CD4-positive, alpha-beta T cell (primary cell): ENCODE measurements at regions not wholly inside any gene's neighbourhood (a gene's known extent, or its start where the extent isn't known, plus 50 kb on each side); places are given as distances from the start of the nearest gene placed in this dataset.

Experiments
- ATAC-seq: fragments of 200-7000 bp; cut with Tn5 transposase; one replicate; pipeline ENCODE4 v1.10.0; 2022; ENCODE audit warnings: mild to moderate bottlenecking; ENCODE audit not compliant: poor library complexity
- CTCF ChIA-PET: fragments of 350-600 bp; sonication (Branson Sonifier 250); formaldehyde crosslinking; loops from one replicate; lab custom pipeline; 2021; ENCODE audit warnings: antibody characterized with exemption, inconsistent platforms; lab: Charles Lee
- POLR2A ChIA-PET: fragments of 350-600 bp; sonication (Branson Sonifier 250); formaldehyde crosslinking; loops from one replicate; lab custom pipeline; 2021; ENCODE audit warnings: antibody characterized with exemption, inconsistent platforms; lab: Charles Lee
- DNase-seq, 14 experiments: peaks; one replicate each; pipeline ENCODE4 v3.0.0-alpha.2; 2013 to 2020; ENCODE audit warnings: mixed read lengths in 2 of 14
- H3K27ac ChIP-seq, 2 donors: one replicate each; pipeline versions ENCODE4 v1.5.1 to v1.7.0; 2013; ENCODE audit warnings: low read length in 2 of 2, low read depth in 1 of 2, mild to moderate bottlenecking in 1 of 2
- H3K27me3 ChIP-seq, 2 experiments: 1 replicate in 1 of 2; 2 replicates in 1 of 2; pipeline versions ENCODE4 v1.6.1 to v1.7.0; 2013; ENCODE audit warnings: low read length in 2 of 2, control low read depth in 1 of 2, mild to moderate bottlenecking in 1 of 2, moderate library complexity in 1 of 2; ENCODE audit not compliant: insufficient read depth in 2 of 2, control insufficient read depth in 1 of 2
- H3K36me3 ChIP-seq: one replicate; pipeline ENCODE4 v1.6.1; 2013; ENCODE audit warnings: low read length, control low read depth; ENCODE audit not compliant: insufficient read depth
- H3K4me1 ChIP-seq: one replicate; pipeline ENCODE4 v1.6.1; 2013; ENCODE audit warnings: low read length, control low read depth; ENCODE audit not compliant: insufficient read depth
- H3K4me3 ChIP-seq: one replicate; pipeline ENCODE4 v1.5.1; 2013; ENCODE audit warnings: mild to moderate bottlenecking, low read length, moderate library complexity
- H3K9me3 ChIP-seq, 2 experiments: 1 replicate in 1 of 2; 2 replicates in 1 of 2; pipeline versions ENCODE4 v1.6.1 to v1.7.0; 2013; ENCODE audit warnings: low read length in 2 of 2, mild to moderate bottlenecking in 2 of 2, control low read depth in 1 of 2, moderate library complexity in 1 of 2; ENCODE audit not compliant: control insufficient read depth in 1 of 2, insufficient read depth in 1 of 2
- H3K27ac Mint-ChIP-seq: one replicate; pipeline ENCODE4 v1.8.0; 2020; ENCODE audit warnings: mixed read lengths
- H3K27me3 Mint-ChIP-seq: one replicate; pipeline ENCODE4 v1.8.0; 2021; ENCODE audit warnings: mixed read lengths
- H3K36me3 Mint-ChIP-seq: one replicate; pipeline ENCODE4 v1.8.0; 2021; ENCODE audit warnings: low read depth, mixed read lengths
- H3K4me1 Mint-ChIP-seq: one replicate; pipeline ENCODE4 v1.8.0; 2021; ENCODE audit warnings: low read depth, mixed read lengths
- H3K4me3 Mint-ChIP-seq: one replicate; pipeline ENCODE4 v1.8.0; 2020; ENCODE audit warnings: mild to moderate bottlenecking, mixed read lengths
- H3K9me3 Mint-ChIP-seq: one replicate; pipeline ENCODE4 v1.8.0; 2020; ENCODE audit warnings: mixed read lengths
- intact Hi-C, 2 experiments: fragments of 100-400 bp; cut with DNase I in 1 of 2; cut with micrococcal nuclease in 1 of 2; formaldehyde crosslinking; loops; one replicate each; pipeline versions ENCODE4 v1.15.1 to v1.9.0; 2023 to 2025; cut with DNase I, micrococcal nuclease
- TF ChIP-seq, protein P1 (sequence below): fragments of 200-600 bp; IDR thresholded peaks from one replicate; pipeline ENCODE4 v1.8.0; 2022; ENCODE audit warnings: antibody characterized with exemption, mild to moderate bottlenecking

GRCh38 chr15:70505936-70506912 lies 257.1 kb downstream of the UACA start:
- Histone ChIP-seq H3K4me3 (no peak overlapping the region), H3K27me3 (no peaks in the 10 kb centered on the region), H3K4me1 (peaks cover 71% of the 10 kb centered on the region), H3K36me3 (no peaks in the 10 kb centered on the region), H3K9me3 (peaks cover 19 to 21% of the 10 kb centered on the region in 2 experiments), H3K27ac (no peak overlapping the region)
- TF ChIP-seq, protein P1, sequence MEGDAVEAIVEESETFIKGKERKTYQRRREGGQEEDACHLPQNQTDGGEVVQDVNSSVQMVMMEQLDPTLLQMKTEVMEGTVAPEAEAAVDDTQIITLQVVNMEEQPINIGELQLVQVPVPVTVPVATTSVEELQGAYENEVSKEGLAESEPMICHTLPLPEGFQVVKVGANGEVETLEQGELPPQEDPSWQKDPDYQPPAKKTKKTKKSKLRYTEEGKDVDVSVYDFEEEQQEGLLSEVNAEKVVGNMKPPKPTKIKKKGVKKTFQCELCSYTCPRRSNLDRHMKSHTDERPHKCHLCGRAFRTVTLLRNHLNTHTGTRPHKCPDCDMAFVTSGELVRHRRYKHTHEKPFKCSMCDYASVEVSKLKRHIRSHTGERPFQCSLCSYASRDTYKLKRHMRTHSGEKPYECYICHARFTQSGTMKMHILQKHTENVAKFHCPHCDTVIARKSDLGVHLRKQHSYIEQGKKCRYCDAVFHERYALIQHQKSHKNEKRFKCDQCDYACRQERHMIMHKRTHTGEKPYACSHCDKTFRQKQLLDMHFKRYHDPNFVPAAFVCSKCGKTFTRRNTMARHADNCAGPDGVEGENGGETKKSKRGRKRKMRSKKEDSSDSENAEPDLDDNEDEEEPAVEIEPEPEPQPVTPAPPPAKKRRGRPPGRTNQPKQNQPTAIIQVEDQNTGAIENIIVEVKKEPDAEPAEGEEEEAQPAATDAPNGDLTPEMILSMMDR = no peak
- Mint-ChIP-seq H3K9me3 (peaks cover 5% of the 10 kb centered on the region), H3K4me3 (no peak overlapping the region), H3K4me1 (peaks cover 65% of the 10 kb centered on the region), H3K27me3 (no peaks in the 10 kb centered on the region), H3K27ac (peak overlapping the region; percentile 36), H3K36me3 (peaks cover 15% of the 10 kb centered on the region)
- ChIA-PET POLR2A (interaction anchor here (0.5 to 5.4 kb wide), 6 partner anchors 14 to 1066 kb away, joined by 3 to 55 read pairs (median 4); no protein-coding TSS in a partner anchor), CTCF (no interaction called here)
- DNase-seq = no peak
- intact Hi-C loops = loop anchor here in 1 of 2 experiments (1.0 kb wide), 1 partner anchor 49 kb away; no protein-coding TSS in a partner anchor
- ATAC-seq = no peak

DNA sequence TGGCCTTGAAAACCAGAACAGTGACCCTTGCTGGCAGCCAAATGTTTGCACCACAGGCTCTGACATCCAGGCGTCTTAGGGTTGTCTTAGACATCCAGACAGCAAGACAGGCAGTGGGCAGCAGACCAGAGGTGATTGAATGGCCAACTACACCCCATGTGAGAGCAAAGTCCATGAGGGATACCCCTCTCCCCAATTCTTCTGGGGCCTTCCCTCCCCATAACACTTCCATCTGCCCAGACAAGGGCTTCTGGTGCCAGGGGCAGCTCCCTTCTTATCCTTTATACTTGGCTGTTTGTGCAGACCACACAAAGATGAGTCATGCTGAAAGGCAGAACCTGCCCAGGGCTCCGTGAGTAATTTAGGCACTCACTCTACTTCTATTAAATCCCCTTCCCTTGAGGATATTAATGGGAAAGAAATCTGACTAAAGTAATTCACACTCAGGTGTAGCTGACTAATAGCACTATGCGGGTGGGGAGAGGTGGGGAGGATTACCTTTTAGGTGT lies 257.9 kb downstream of the UACA start:
- peaks cover 2% of the 10 kb centered on the region for H3K9me3 Mint-ChIP-seq
- no peaks in the 10 kb centered on the region for H3K27me3 ChIP-seq
- peak overlapping the region; percentile 15 for H3K4me3 Mint-ChIP-seq
- DNase-seq (peak in 2 of 14 experiments; percentile 32 to 57), ATAC-seq (peak; percentile 32)
- H3K9me3 ChIP-seq = peaks cover 11 to 21% of the 10 kb centered on the region in 2 experiments
- H3K27ac ChIP-seq = no peak overlapping the region
- no peak overlapping the region for H3K4me3 ChIP-seq
- H3K36me3 Mint-ChIP-seq = peaks cover 10% of the 10 kb centered on the region
- H3K27me3 Mint-ChIP-seq = no peaks in the 10 kb centered on the region
- ChIA-PET POLR2A (interaction anchor here (0.5 to 5.4 kb wide), 5 partner anchors 14 to 1065 kb away, joined by 3 to 55 read pairs (median 19); no protein-coding TSS in a partner anchor), CTCF (interaction anchor here (1.4 kb wide), 1 partner anchor 9 kb away, joined by 3 read pairs; no protein-coding TSS in a partner anchor)
- peaks cover 65% of the 10 kb centered on the region for H3K4me1 Mint-ChIP-seq
- TF ChIP-seq, protein P1 = no peak
- intact Hi-C loops = loop anchor here in 1 of 2 experiments (1.0 kb wide), 1 partner anchor 48 kb away; no protein-coding TSS in a partner anchor
- peaks cover 71% of the 10 kb centered on the region for H3K4me1 ChIP-seq
- no peak overlapping the region for H3K27ac Mint-ChIP-seq
- no peaks in the 10 kb centered on the region for H3K36me3 ChIP-seq

GRCh38 chr15:70504988-70505387 lies 258.4 kb downstream of the UACA start:
- peaks cover 6 to 17% of the 10 kb centered on the region in 2 experiments for H3K9me3 ChIP-seq
- intact Hi-C loops = loop anchor here in 1 of 2 experiments (1.0 kb wide), 1 partner anchor 48 kb away; no protein-coding TSS in a partner anchor
- ChIA-PET POLR2A (interaction anchor here (0.8 to 5.4 kb wide), 8 partner anchors 9 to 1051 kb away, joined by 3 to 55 read pairs (median 4); no protein-coding TSS in a partner anchor), CTCF (interaction anchor here (1.4 kb wide), 1 partner anchor 8 kb away, joined by 3 read pairs; no protein-coding TSS in a partner anchor)
- H3K27me3 ChIP-seq = no peaks in the 10 kb centered on the region
- Mint-ChIP-seq H3K4me3 (peak overlapping the region; percentile 15), H3K36me3 (peaks cover 5% of the 10 kb centered on the region), H3K9me3 (no peaks in the 10 kb centered on the region), H3K4me1 (peaks cover 67% of the 10 kb centered on the region), H3K27ac (no peak overlapping the region), H3K27me3 (no peaks in the 10 kb centered on the region)
- peaks cover 73% of the 10 kb centered on the region for H3K4me1 ChIP-seq
- no peak overlapping the region for H3K4me3 ChIP-seq
- no peaks in the 10 kb centered on the region for H3K36me3 ChIP-seq
- DNase-seq (no peak), ATAC-seq (no peak)
- TF ChIP-seq, protein P1 = no peak
- H3K27ac ChIP-seq = no peak overlapping the region
